MCF 10A (cell line): ENCODE measurements at regions not wholly inside any gene's neighbourhood (a gene's known extent, or its start where the extent isn't known, plus 50 kb on each side); places are given as distances from the start of the nearest gene placed in this dataset.
"Not testable (repeated sequence)": the region's sequence is repeated elsewhere in the genome, so short reads cannot be mapped to it uniquely, and the experiment has no call there.

Experiments
- BruUV-seq: library from RNA; stranded (reverse); fragments of 400-500 nt; replicated peaks from 2 replicates; lab custom pipeline; 2021; lab: Mats Ljungman, UMichigan
- CTCF ChIA-PET: fragments of 300-600 bp; sonication (Branson Sonifier 250); formaldehyde crosslinking; extraction: SDS; loops from one replicate; lab custom pipeline; 2021; ENCODE audit warnings: antibody characterized with exemption, inconsistent platforms; lab: Yijun Ruan, JAX
- POLR2A ChIA-PET: fragments of 300-600, 350-650 bp; sonication (Branson Sonifier 250); formaldehyde crosslinking; extraction: SDS; loops from one replicate; lab custom pipeline; 2020; ENCODE audit warnings: antibody characterized with exemption, inconsistent platforms; lab: Yijun Ruan, JAX
- DNase-seq: peaks from one replicate; pipeline ENCODE4 v3.0.0-alpha.2; 2018; ENCODE audit not compliant: unreplicated experiment
- H3K27ac Mint-ChIP-seq: one replicate; pipeline ENCODE4 v1.8.0; 2022; ENCODE audit warnings: mild to moderate bottlenecking, low read depth, mixed read lengths; ENCODE audit not compliant: unreplicated experiment
- H3K27me3 Mint-ChIP-seq: one replicate; pipeline ENCODE4 v1.8.0; 2022; ENCODE audit warnings: mixed read lengths; ENCODE audit not compliant: insufficient read depth, unreplicated experiment
- H3K36me3 Mint-ChIP-seq: one replicate; pipeline ENCODE4 v1.8.0; 2022; ENCODE audit warnings: mild to moderate bottlenecking, moderate library complexity, mixed read lengths; ENCODE audit not compliant: insufficient read depth, unreplicated experiment
- H3K4me1 Mint-ChIP-seq: one replicate; pipeline ENCODE4 v1.8.0; 2022; ENCODE audit warnings: mixed read lengths; ENCODE audit not compliant: insufficient read depth, unreplicated experiment
- H3K4me3 Mint-ChIP-seq: one replicate; pipeline ENCODE4 v1.8.0; 2022; ENCODE audit warnings: mild to moderate bottlenecking, moderate library complexity, mixed read lengths; ENCODE audit not compliant: unreplicated experiment
- H3K9me3 Mint-ChIP-seq: one replicate; pipeline ENCODE4 v1.8.0; 2022; ENCODE audit warnings: mixed read lengths; ENCODE audit not compliant: unreplicated experiment
- CTCF ChIP-seq: fragments of 200-600 bp; IDR thresholded peaks from one replicate; pipeline ENCODE4 v1.8.0; 2022; ENCODE audit warnings: antibody characterized with exemption, mild to moderate bottlenecking; ENCODE audit not compliant: unreplicated experiment
- intact Hi-C: fragments of 100-400 bp; cut with micrococcal nuclease; formaldehyde crosslinking; loops from 2 replicates; pipeline ENCODE4 v1.14.1; 2022

GRCh38 chr10:23585666-23586065 lies 146.8 kb downstream of the OTUD1 start:
- peaks cover 27% of the 10 kb centered on the region for H3K27me3 Mint-ChIP-seq
- DNase-seq, result no peak
- no peak overlapping the region for H3K27ac Mint-ChIP-seq
- intact Hi-C loops, result no loop called here
- TF ChIP-seq CTCF, result no peak
- no TSS peak for BruUV-seq
- POLR2A ChIA-PET, result no interaction called here
- H3K36me3 Mint-ChIP-seq, result no peaks in the 10 kb centered on the region
- CTCF ChIA-PET, result no interaction called here
- no peak overlapping the region for H3K4me3 Mint-ChIP-seq
- no peaks in the 10 kb centered on the region for H3K9me3 Mint-ChIP-seq
- no peaks in the 10 kb centered on the region for H3K4me1 Mint-ChIP-seq

GRCh38 chr10:23595278-23595677 lies 156.4 kb downstream of the OTUD1 start:
- POLR2A ChIA-PET, result interaction anchor here (0.6 kb wide), 1 partner anchor 134 kb away, joined by 3 read pairs; no protein-coding TSS in a partner anchor
- intact Hi-C loops, H3K4me3 Mint-ChIP-seq, DNase-seq, H3K4me1 Mint-ChIP-seq, CTCF ChIA-PET, H3K27ac Mint-ChIP-seq, H3K36me3 Mint-ChIP-seq, BruUV-seq: not testable (repeated sequence)
- H3K9me3 Mint-ChIP-seq, result peaks cover 16% of the 10 kb centered on the region
- peaks cover 27% of the 10 kb centered on the region for H3K27me3 Mint-ChIP-seq

GRCh38 chr10:23604613-23605012 lies 165.7 kb downstream of the OTUD1 start:
- CTCF ChIA-PET, result no interaction called here
- Mint-ChIP-seq H3K27ac (no peak overlapping the region), H3K27me3 (no peaks in the 10 kb centered on the region), H3K4me3 (no peak overlapping the region), H3K9me3 (no peaks in the 10 kb centered on the region), H3K4me1 (no peaks in the 10 kb centered on the region), H3K36me3 (no peaks in the 10 kb centered on the region)
- BruUV-seq, result no TSS peak
- no peak for DNase-seq
- TF ChIP-seq CTCF, result no peak
- POLR2A ChIA-PET, result interaction anchor here (0.6 kb wide), 1 partner anchor 1140 kb away, joined by 3 read pairs; no protein-coding TSS in a partner anchor
- intact Hi-C loops, result no loop called here

GRCh38 chr10:23606456-23606855 lies 167.6 kb downstream of the OTUD1 start:
- Mint-ChIP-seq H3K9me3 (no peaks in the 10 kb centered on the region), H3K4me1 (no peaks in the 10 kb centered on the region), H3K4me3 (no peak overlapping the region), H3K27me3 (no peaks in the 10 kb centered on the region), H3K36me3 (no peaks in the 10 kb centered on the region), H3K27ac (no peak overlapping the region)
- intact Hi-C loops, result no loop called here
- ChIA-PET CTCF (no interaction called here), POLR2A (no interaction called here)
- BruUV-seq, result no TSS peak
- DNase-seq, result no peak
- TF ChIP-seq CTCF, result no peak

- no TSS peak for BruUV-seq
- DNase-seq, result no peak
- no peaks in the 10 kb centered on the region for H3K4me1 Mint-ChIP-seq
- no peaks in the 10 kb centered on the region for H3K27me3 Mint-ChIP-seq
- H3K4me3 Mint-ChIP-seq, result no peak overlapping the region
- H3K36me3 Mint-ChIP-seq, result no peaks in the 10 kb centered on the region
- ChIA-PET CTCF (interaction anchor here (0.6 kb wide), 1 partner anchor 47 kb away, joined by 4 read pairs; no protein-coding TSS in a partner anchor), POLR2A (interaction anchor here (1.0 kb wide), 1 partner anchor 306 kb away, joined by 3 read pairs; no protein-coding TSS in a partner anchor)
- TF ChIP-seq CTCF, result no peak
- H3K9me3 Mint-ChIP-seq, result no peaks in the 10 kb centered on the region
- intact Hi-C loops, result no loop called here
- H3K27ac Mint-ChIP-seq, result no peak overlapping the region
Observed at GRCh38 chr10:23608926-23609325, 170.1 kb downstream of the OTUD1 start.
